ENCODE measurements at regions not wholly inside any gene's neighbourhood (a gene's known extent, or its start where the extent isn't known, plus 50 kb on each side); places are given as distances from the start of the nearest gene placed in this dataset.

GRCh38 chr7:131231381-131232220 is 96.1 kb upstream of the MKLN1 start:
- H3K36me3 Mint-ChIP-seq (ENCODE audit: low read depth): no peaks in the 10 kb centered on the region
- peak; percentile 79 for DNase-seq (ENCODE audit: low spot score)
- H3K4me3 Mint-ChIP-seq: peak overlapping the region; percentile 78
- H3K4me1 Mint-ChIP-seq (ENCODE audit: low read depth): peaks cover 58% of the 10 kb centered on the region
- H3K27ac Mint-ChIP-seq: peak overlapping the region; percentile 93
- H3K27me3 Mint-ChIP-seq (ENCODE audit: low read depth): no peaks in the 10 kb centered on the region
- H3K9me3 Mint-ChIP-seq: no peaks in the 10 kb centered on the region

DNA sequence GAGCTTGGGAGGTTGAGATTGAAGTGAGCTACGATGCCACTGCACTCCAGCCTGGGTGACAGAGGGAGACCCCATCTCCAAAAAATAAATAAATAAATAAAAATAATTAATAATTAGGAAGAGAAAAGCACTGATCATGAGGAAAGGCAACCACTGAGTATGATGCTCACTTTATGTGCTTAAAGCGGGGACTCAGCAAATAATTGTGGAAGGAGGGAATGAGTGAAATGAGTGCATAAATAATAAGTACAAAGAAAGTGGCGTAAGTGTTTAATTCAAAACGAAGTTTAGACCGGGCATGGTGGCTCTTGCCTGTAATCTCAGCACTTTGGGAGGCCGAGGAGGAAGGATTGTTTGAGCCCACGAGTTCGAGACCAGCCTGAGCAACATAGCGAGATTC is 94.9 kb upstream of the MKLN1 start:
- Mint-ChIP-seq H3K4me1 (ENCODE audit: low read depth) (peaks cover 59% of the 10 kb centered on the region), H3K27me3 (ENCODE audit: low read depth) (no peaks in the 10 kb centered on the region), H3K27ac (peak overlapping the region; percentile 44), H3K9me3 (no peaks in the 10 kb centered on the region), H3K36me3 (ENCODE audit: low read depth) (no peaks in the 10 kb centered on the region), H3K4me3 (no peak overlapping the region)
- no peak for DNase-seq (ENCODE audit: low spot score)

- H3K4me3 Mint-ChIP-seq: no peak overlapping the region
- peak overlapping the region; percentile 42 for H3K27ac Mint-ChIP-seq
- H3K36me3 Mint-ChIP-seq (ENCODE audit: low read depth): no peaks in the 10 kb centered on the region
- H3K4me1 Mint-ChIP-seq (ENCODE audit: low read depth): peaks cover 59% of the 10 kb centered on the region
- no peaks in the 10 kb centered on the region for H3K27me3 Mint-ChIP-seq (ENCODE audit: low read depth)
- DNase-seq (ENCODE audit: low spot score): no peak
- H3K9me3 Mint-ChIP-seq: no peaks in the 10 kb centered on the region
These were observed 94.5 kb upstream of the MKLN1 start for GRCh38 chr7:131233193-131233592.

- peak overlapping the region; percentile 61 for H3K4me3 Mint-ChIP-seq
- DNase-seq (ENCODE audit: low spot score): no peak
- H3K36me3 Mint-ChIP-seq (ENCODE audit: low read depth): no peaks in the 10 kb centered on the region
- no peaks in the 10 kb centered on the region for H3K9me3 Mint-ChIP-seq
- H3K4me1 Mint-ChIP-seq (ENCODE audit: low read depth): peaks cover 56% of the 10 kb centered on the region
- H3K27me3 Mint-ChIP-seq (ENCODE audit: low read depth): no peaks in the 10 kb centered on the region
- peak overlapping the region; percentile 92 for H3K27ac Mint-ChIP-seq
These were observed 92.8 kb upstream of the MKLN1 start for GRCh38 chr7:131234719-131235488.

GRCh38 chr7:131235489-131236317 is 92.0 kb upstream of the MKLN1 start:
- H3K4me3 Mint-ChIP-seq: peak overlapping the region; percentile 61
- no peaks in the 10 kb centered on the region for H3K36me3 Mint-ChIP-seq (ENCODE audit: low read depth)
- H3K9me3 Mint-ChIP-seq: no peaks in the 10 kb centered on the region
- H3K4me1 Mint-ChIP-seq (ENCODE audit: low read depth): peaks cover 50% of the 10 kb centered on the region
- peak overlapping the region; percentile 92 for H3K27ac Mint-ChIP-seq
- H3K27me3 Mint-ChIP-seq (ENCODE audit: low read depth): no peaks in the 10 kb centered on the region
- peak; percentile 84 for DNase-seq (ENCODE audit: low spot score)

GRCh38 chr7:131236318-131236672 is 91.4 kb upstream of the MKLN1 start:
- Mint-ChIP-seq H3K4me1 (ENCODE audit: low read depth) (peaks cover 48% of the 10 kb centered on the region), H3K36me3 (ENCODE audit: low read depth) (no peaks in the 10 kb centered on the region), H3K27ac (peak overlapping the region; percentile 92), H3K27me3 (ENCODE audit: low read depth) (no peaks in the 10 kb centered on the region), H3K4me3 (no peak overlapping the region), H3K9me3 (no peaks in the 10 kb centered on the region)
- no peak for DNase-seq (ENCODE audit: low spot score)

DNA sequence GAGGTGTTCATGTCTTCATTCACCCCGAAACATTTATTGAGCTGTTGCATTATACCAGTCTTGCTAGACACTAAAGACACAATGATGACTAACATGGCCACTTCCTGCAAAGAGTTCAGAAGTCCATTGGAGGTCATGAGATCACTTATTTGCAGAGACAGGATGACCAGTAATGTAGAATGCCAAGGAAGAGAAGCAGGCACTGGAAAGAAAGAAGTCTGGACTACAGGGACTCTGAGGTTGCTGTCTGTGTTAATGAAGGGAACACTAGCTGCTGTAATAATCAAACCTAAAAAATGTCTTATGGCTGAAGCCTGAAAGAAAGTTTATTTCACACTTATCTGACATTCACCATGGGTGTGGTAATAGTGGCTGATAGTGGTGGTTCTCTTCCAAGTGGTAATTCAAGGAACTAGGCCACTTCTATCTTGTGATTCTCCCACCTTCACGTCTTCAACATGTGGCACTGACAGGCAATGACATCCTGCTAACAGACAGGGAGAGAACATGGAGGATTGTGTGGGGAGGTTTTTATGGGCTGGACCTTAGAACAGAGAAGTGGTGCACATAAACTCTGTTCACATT is 89.2 kb upstream of the MKLN1 start:
- Mint-ChIP-seq H3K4me3 (no peak overlapping the region), H3K36me3 (ENCODE audit: low read depth) (no peaks in the 10 kb centered on the region), H3K27me3 (ENCODE audit: low read depth) (no peaks in the 10 kb centered on the region), H3K9me3 (no peaks in the 10 kb centered on the region), H3K4me1 (ENCODE audit: low read depth) (peaks cover 35% of the 10 kb centered on the region), H3K27ac (no peak overlapping the region)
- no peak for DNase-seq (ENCODE audit: low spot score)

- H3K4me3 Mint-ChIP-seq: no peak overlapping the region
- DNase-seq (ENCODE audit: low spot score): no peak
- H3K4me1 Mint-ChIP-seq (ENCODE audit: low read depth): peaks cover 17% of the 10 kb centered on the region
- H3K27me3 Mint-ChIP-seq (ENCODE audit: low read depth): peaks cover 2% of the 10 kb centered on the region
- H3K9me3 Mint-ChIP-seq: no peaks in the 10 kb centered on the region
- H3K36me3 Mint-ChIP-seq (ENCODE audit: low read depth): no peaks in the 10 kb centered on the region
- no peak overlapping the region for H3K27ac Mint-ChIP-seq
These were observed 86.3 kb upstream of the MKLN1 start for GRCh38 chr7:131241386-131241785.

DNA sequence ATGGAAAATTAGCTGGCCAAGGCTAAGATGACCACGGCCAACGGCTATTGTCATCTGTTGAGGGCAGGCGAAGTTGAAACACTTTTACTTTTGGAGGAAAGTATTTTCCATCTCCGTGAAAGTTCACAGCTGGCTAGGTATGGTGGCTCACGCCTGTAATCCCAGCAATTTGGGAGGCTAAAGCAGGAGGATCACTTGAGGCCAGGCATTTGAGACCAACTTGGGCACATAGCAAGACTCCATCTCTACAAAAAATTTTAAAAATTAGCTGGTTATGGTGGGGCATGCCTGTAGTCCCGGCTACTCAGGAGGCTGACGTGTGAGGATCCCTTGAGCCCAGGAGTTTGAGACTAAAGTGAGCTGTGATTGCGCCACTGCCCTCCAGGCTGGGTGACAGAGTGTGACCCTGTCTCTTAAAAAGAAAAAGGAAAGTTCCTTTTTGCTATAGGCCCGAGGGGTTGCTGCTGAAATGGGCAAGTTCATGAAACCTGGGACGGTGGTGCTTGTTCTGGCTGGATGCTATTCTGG is 85.5 kb upstream of the MKLN1 start:
- peaks cover 10% of the 10 kb centered on the region for H3K4me1 Mint-ChIP-seq (ENCODE audit: low read depth)
- H3K36me3 Mint-ChIP-seq (ENCODE audit: low read depth): no peaks in the 10 kb centered on the region
- peaks cover 2% of the 10 kb centered on the region for H3K27me3 Mint-ChIP-seq (ENCODE audit: low read depth)
- H3K27ac Mint-ChIP-seq: no peak overlapping the region
- no peaks in the 10 kb centered on the region for H3K9me3 Mint-ChIP-seq
- no peak for DNase-seq (ENCODE audit: low spot score)
- no peak overlapping the region for H3K4me3 Mint-ChIP-seq

DNA sequence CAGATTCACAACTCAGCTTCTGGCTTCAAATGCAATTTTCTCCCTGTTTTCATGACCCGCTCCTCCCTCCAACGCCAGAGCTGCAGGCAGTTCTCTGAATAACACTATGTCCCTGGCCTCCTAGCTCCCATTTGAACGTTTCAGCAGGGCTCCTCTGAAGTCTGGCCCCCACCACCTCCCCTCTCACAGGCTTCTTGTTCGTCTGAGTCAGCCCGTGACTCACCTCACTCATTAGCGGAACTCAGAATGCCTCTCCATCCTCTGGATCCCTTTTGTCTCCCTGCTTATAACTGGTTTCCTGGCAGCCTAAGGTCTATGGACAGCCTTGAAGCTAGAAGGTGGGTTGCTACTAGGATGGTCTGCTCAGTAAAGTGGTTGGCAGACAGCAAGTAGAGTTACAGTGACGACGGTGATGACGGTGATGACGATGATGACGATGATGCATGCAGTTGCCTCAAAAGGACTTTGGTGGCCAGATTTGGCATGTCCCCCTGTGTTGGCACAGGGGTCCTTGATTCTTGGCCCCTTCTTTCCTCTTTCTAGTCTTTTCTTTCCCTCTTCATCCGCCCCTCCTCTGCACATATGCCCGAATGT is 83.3 kb upstream of the MKLN1 start:
- no peak for DNase-seq (ENCODE audit: low spot score)
- H3K4me3 Mint-ChIP-seq: no peak overlapping the region
- no peaks in the 10 kb centered on the region for H3K9me3 Mint-ChIP-seq
- H3K4me1 Mint-ChIP-seq (ENCODE audit: low read depth): no peaks in the 10 kb centered on the region
- no peak overlapping the region for H3K27ac Mint-ChIP-seq
- peaks cover 5% of the 10 kb centered on the region for H3K27me3 Mint-ChIP-seq (ENCODE audit: low read depth)
- H3K36me3 Mint-ChIP-seq (ENCODE audit: low read depth): no peaks in the 10 kb centered on the region

GRCh38 chr7:131249003-131249402 is 78.7 kb upstream of the MKLN1 start:
- peaks cover 9% of the 10 kb centered on the region for H3K27me3 Mint-ChIP-seq (ENCODE audit: low read depth)
- peaks cover 2% of the 10 kb centered on the region for H3K4me1 Mint-ChIP-seq (ENCODE audit: low read depth)
- no peak for DNase-seq (ENCODE audit: low spot score)
- no peak overlapping the region for H3K4me3 Mint-ChIP-seq
- no peak overlapping the region for H3K27ac Mint-ChIP-seq
- H3K36me3 Mint-ChIP-seq (ENCODE audit: low read depth): no peaks in the 10 kb centered on the region
- peaks cover 6% of the 10 kb centered on the region for H3K9me3 Mint-ChIP-seq

DNA sequence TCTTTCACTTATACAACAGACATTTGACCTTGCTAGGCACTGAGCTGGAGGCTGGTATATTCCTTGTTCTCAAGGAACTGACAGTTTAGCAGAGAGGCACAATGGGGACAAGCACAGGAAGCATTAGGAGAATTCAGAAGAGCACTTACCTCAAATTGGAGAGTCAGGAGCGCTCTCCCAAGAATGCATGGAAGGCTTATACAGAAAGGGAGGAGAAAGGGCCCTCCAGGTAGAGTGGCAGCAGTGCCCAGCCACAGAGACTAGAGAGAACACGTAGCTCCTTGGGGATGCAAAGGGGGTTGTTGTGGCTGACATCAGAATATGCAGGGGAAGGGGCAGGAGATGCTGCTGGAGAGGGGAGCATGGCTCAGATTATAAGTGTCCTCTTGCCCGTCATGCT is 78.2 kb upstream of the MKLN1 start:
- H3K27ac Mint-ChIP-seq: no peak overlapping the region
- no peak for DNase-seq (ENCODE audit: low spot score)
- peaks cover 5% of the 10 kb centered on the region for H3K4me1 Mint-ChIP-seq (ENCODE audit: low read depth)
- H3K36me3 Mint-ChIP-seq (ENCODE audit: low read depth): peaks cover under 1% of the 10 kb centered on the region
- H3K4me3 Mint-ChIP-seq: no peak overlapping the region
- peaks cover 9% of the 10 kb centered on the region for H3K27me3 Mint-ChIP-seq (ENCODE audit: low read depth)
- H3K9me3 Mint-ChIP-seq: peaks cover 11% of the 10 kb centered on the region

DNA sequence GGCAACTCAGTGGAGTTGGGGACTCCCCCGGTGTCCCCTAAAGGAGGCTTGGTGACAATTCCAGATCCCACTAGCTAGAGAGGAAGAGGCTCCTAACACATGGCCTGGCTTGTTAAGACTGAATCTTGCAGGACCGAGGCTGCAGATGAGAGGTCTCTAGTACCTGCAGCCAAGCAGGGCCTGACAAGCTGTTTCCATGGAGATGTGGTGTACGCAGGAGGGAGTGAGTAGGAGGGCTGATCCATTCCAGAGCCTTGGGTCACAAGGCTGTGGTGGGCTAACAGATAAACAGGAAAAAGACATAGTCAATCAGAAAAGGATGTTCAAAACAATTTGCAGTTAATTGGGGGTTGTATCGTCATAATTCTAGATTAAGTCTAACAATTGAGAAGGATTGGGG is 77.3 kb upstream of the MKLN1 start:
- Mint-ChIP-seq H3K27ac (no peak overlapping the region), H3K27me3 (ENCODE audit: low read depth) (peaks cover 10% of the 10 kb centered on the region), H3K4me3 (no peak overlapping the region), H3K4me1 (ENCODE audit: low read depth) (peaks cover 5% of the 10 kb centered on the region), H3K36me3 (ENCODE audit: low read depth) (peaks cover 4% of the 10 kb centered on the region), H3K9me3 (peaks cover 18% of the 10 kb centered on the region)
- DNase-seq (ENCODE audit: low spot score): no peak

Measured in T-helper 2 cell treated with Interferon-gamma antibody and Interleukin-4, amounts not matched to agents 5 μg/mL and 100 μg/mL, for 36 hours (primary cell).